ENCODE measurements at regions not wholly inside any gene's neighbourhood (a gene's known extent, or its start where the extent isn't known, plus 50 kb on each side); places are given as distances from the start of the nearest gene placed in this dataset.

DNA sequence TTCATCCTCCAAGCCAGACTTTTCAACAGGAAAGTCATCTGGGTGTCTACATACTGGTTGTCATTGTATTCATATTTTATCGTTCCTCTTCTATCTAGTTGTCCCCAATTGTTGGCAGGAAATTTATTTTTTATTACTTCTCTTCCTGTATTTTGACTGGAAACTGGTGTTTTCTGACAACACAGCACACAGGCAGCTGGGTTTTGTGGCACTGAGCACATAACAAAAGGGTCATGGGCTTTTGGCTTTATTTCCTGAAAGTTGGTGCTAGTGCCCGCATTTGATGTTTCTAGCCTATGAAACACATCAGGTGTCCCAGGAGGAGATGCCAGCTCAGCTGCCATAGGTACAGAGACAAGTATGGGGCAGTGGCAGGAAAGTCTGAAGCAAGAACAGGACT, 126.4 kb downstream of the TMEM17 start:
- H3K36me3 ChIP-seq (ENCODE audit: insufficient read depth, low read length), result no peaks in the 10 kb centered on the region
- H3K4me1 ChIP-seq (ENCODE audit: insufficient read depth, low read length), result no peaks in the 10 kb centered on the region
- H3K4me2 ChIP-seq (ENCODE audit: insufficient read depth, low read length), result no peak overlapping the region
- no peaks in the 10 kb centered on the region for H3K9me3 ChIP-seq (ENCODE audit: low read depth, low read length)
- no peak for DNase-seq (ENCODE audit: insufficient read length, low spot score, missing footprints)
- TF ChIP-seq, protein P1, sequence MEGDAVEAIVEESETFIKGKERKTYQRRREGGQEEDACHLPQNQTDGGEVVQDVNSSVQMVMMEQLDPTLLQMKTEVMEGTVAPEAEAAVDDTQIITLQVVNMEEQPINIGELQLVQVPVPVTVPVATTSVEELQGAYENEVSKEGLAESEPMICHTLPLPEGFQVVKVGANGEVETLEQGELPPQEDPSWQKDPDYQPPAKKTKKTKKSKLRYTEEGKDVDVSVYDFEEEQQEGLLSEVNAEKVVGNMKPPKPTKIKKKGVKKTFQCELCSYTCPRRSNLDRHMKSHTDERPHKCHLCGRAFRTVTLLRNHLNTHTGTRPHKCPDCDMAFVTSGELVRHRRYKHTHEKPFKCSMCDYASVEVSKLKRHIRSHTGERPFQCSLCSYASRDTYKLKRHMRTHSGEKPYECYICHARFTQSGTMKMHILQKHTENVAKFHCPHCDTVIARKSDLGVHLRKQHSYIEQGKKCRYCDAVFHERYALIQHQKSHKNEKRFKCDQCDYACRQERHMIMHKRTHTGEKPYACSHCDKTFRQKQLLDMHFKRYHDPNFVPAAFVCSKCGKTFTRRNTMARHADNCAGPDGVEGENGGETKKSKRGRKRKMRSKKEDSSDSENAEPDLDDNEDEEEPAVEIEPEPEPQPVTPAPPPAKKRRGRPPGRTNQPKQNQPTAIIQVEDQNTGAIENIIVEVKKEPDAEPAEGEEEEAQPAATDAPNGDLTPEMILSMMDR (IDR thresholded peaks at IDR 0.05; ENCODE audit: extremely low read depth, low read depth, low read length), result no peak
- H3K4me3 ChIP-seq (ENCODE audit: insufficient read depth, low read length), result no peak overlapping the region
- H3K79me2 ChIP-seq (ENCODE audit: insufficient read depth, low read length), result no peaks in the 10 kb centered on the region
- no peak overlapping the region for H3K27ac ChIP-seq (ENCODE audit: low read depth, low read length)
- H4K20me1 ChIP-seq (ENCODE audit: insufficient read depth, low read length), result no peaks in the 10 kb centered on the region
- no peaks in the 10 kb centered on the region for H3K27me3 ChIP-seq (ENCODE audit: insufficient read depth, low read length)
- H2AFZ ChIP-seq (ENCODE audit: low read length), result no peak overlapping the region

DNA sequence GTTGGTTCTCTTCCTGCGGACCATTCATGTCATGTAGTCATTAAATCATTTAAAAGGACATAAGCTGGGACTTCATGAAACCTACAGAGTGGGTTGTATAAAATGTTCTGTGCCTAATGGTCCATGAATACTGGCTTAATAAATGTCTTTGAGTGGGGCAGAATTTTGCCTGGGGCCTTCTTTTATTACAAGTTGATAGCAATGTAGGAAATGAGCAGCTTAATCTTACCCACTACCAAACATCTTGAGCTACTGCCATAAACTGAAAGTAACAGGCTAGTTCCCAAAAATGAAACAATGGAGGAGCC, 130.9 kb downstream of the TMEM17 start:
- Histone ChIP-seq H3K27ac (ENCODE audit: low read depth, low read length) (no peak overlapping the region), H3K4me1 (ENCODE audit: insufficient read depth, low read length) (no peaks in the 10 kb centered on the region), H4K20me1 (ENCODE audit: insufficient read depth, low read length) (no peaks in the 10 kb centered on the region), H3K9me3 (ENCODE audit: low read depth, low read length) (peaks cover 5% of the 10 kb centered on the region), H3K36me3 (ENCODE audit: insufficient read depth, low read length) (no peaks in the 10 kb centered on the region), H3K27me3 (ENCODE audit: insufficient read depth, low read length) (no peaks in the 10 kb centered on the region), H3K79me2 (ENCODE audit: insufficient read depth, low read length) (no peaks in the 10 kb centered on the region), H2AFZ (ENCODE audit: low read length) (no peak overlapping the region), H3K4me2 (ENCODE audit: insufficient read depth, low read length) (no peak overlapping the region), H3K4me3 (ENCODE audit: insufficient read depth, low read length) (no peak overlapping the region)
- TF ChIP-seq, protein P1 (IDR thresholded peaks at IDR 0.05; ENCODE audit: extremely low read depth, low read depth, low read length), result no peak
- DNase-seq (ENCODE audit: insufficient read length, low spot score, missing footprints), result no peak

DNA sequence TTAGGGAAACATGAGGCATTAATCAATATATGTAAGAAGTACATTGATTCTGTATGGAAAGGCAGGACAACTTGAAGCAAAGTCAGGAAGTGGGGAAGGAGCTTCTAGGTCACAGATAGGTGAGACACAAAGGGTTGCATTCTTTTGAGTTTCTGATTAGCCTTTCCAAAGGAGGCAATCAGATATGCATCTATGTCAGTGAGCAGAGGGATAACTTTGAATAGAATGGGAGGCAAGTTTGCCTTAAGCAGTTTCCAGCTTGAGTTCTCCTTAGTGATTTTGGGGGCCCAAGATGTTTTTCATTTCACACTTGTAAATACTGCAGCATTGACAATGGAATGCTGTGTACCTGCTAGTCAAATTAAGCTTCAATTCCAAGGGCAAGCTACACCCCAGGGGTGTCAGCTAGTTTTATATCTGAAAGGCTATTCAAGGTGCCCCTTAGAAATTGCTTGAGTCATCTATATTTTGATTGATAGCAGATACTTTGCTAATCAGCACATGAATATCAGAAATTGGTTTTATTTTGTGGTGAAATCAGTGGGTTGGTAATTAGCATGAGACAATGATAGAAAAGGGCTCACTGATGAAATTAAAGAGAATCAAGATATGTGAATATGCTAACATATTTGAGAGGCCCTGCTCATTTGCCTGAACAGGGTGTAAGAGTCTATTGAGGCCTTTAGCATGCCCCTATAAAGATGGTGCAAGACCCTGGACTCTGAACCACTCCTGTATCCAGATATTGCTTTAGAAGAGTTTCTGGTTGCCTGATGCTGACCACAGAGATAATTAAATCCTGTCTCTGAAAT, 131.5 kb downstream of the TMEM17 start:
- TF ChIP-seq, protein P1 (IDR thresholded peaks at IDR 0.05; ENCODE audit: extremely low read depth, low read depth, low read length), result no peak

DNA sequence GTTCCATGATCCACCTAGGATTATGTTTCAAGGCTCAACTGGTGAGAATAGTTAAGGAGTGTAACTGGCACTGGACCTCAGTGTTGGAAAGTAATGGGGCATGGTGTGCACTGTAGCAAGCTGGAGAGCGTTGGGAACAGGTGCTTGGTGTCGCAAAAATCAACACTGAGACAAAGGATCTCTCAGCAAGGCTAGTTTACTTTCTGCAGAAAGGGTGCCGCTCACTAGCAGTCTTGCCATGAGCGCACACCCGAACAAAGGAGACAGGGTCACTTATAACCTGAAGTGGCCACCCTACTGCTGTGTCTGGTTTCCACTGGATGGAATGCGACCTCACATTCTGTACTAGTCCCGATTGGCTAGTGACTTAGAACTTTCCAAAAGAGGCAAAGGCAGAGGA, 133.2 kb downstream of the TMEM17 start:
- Histone ChIP-seq H3K4me3 (ENCODE audit: insufficient read depth, low read length) (no peak overlapping the region), H3K27ac (ENCODE audit: low read depth, low read length) (no peak overlapping the region), H2AFZ (ENCODE audit: low read length) (no peak overlapping the region), H3K9me3 (ENCODE audit: low read depth, low read length) (peaks cover 5% of the 10 kb centered on the region), H3K4me1 (ENCODE audit: insufficient read depth, low read length) (no peaks in the 10 kb centered on the region), H3K27me3 (ENCODE audit: insufficient read depth, low read length) (no peaks in the 10 kb centered on the region), H4K20me1 (ENCODE audit: insufficient read depth, low read length) (no peaks in the 10 kb centered on the region), H3K36me3 (ENCODE audit: insufficient read depth, low read length) (no peaks in the 10 kb centered on the region), H3K4me2 (ENCODE audit: insufficient read depth, low read length) (no peak overlapping the region), H3K79me2 (ENCODE audit: insufficient read depth, low read length) (no peaks in the 10 kb centered on the region)
- TF ChIP-seq, protein P1 (IDR thresholded peaks at IDR 0.05; ENCODE audit: extremely low read depth, low read depth, low read length), result no peak
- no peak for DNase-seq (ENCODE audit: insufficient read length, low spot score, missing footprints)

More for the DNA sequence above, 131.5 kb downstream of the TMEM17 start:
- no peaks in the 10 kb centered on the region for H4K20me1 ChIP-seq (ENCODE audit: insufficient read depth, low read length)
- DNase-seq (ENCODE audit: insufficient read length, low spot score, missing footprints), result no peak
- peaks cover 5% of the 10 kb centered on the region for H3K9me3 ChIP-seq (ENCODE audit: low read depth, low read length)
- H2AFZ ChIP-seq (ENCODE audit: low read length), result no peak overlapping the region
- no peak overlapping the region for H3K4me2 ChIP-seq (ENCODE audit: insufficient read depth, low read length)
- no peak overlapping the region for H3K4me3 ChIP-seq (ENCODE audit: insufficient read depth, low read length)
- no peaks in the 10 kb centered on the region for H3K79me2 ChIP-seq (ENCODE audit: insufficient read depth, low read length)
- no peaks in the 10 kb centered on the region for H3K27me3 ChIP-seq (ENCODE audit: insufficient read depth, low read length)
- no peak overlapping the region for H3K27ac ChIP-seq (ENCODE audit: low read depth, low read length)
- no peaks in the 10 kb centered on the region for H3K4me1 ChIP-seq (ENCODE audit: insufficient read depth, low read length)
- H3K36me3 ChIP-seq (ENCODE audit: insufficient read depth, low read length), result no peaks in the 10 kb centered on the region

Measured in osteoblast (primary cell).